Uterus (tissue), 2 donors: ENCODE measurements at regions not wholly inside any gene's neighbourhood (a gene's known extent, or its start where the extent isn't known, plus 50 kb on each side); places are given as distances from the start of the nearest gene placed in this dataset.

Experiments
- CTCF ChIP-seq, 4 experiments: fragments of 200-600 bp in 2 of 4; fragments of 450-650 bp in 2 of 4; sonication (generic) in 2 of 4; IDR thresholded peaks; one replicate each; pipeline ENCODE4 v1.5.1; 2016 to 2019; ENCODE audit warnings: antibody characterized with exemption in 4 of 4, mild to moderate bottlenecking in 2 of 4, moderate library complexity in 1 of 4
- POLR2A ChIP-seq, 2 donors: fragments of 450-650 bp; IDR thresholded peaks; one replicate each; pipeline ENCODE4 v1.6.1; 2016; ENCODE audit warnings: antibody characterized with exemption in 2 of 2, mild to moderate bottlenecking in 1 of 2, moderate library complexity in 1 of 2

GRCh38 chrX:76228499-76228898, 55.6 kb downstream of the PBDC1 start:
- TF ChIP-seq CTCF (IDR thresholded peaks at IDR 0.05) (no peak), POLR2A (IDR thresholded peaks at IDR 0.05) (no peak)
